ENCODE measurements at regions not wholly inside any gene's neighbourhood (a gene's known extent, or its start where the extent isn't known, plus 50 kb on each side); places are given as distances from the start of the nearest gene placed in this dataset.

DNA sequence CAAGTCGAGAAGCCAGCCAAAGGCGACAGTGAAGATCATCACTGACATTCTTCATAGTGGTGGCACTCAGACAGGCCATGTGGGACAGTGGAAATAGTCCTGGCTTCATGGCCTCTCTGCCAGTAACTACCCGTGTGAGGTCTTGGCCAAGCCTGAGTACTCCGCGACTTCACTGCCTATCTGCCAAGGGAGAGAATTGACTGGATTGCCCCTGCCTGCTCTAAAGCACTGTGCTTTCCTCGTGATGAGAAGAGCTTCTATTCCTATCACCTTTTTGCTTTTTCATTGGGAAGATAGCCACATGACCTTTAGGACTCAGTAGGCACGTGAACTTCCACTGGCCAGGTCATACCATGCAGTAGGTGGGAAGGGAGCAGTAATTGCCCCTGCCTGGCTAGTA lies 239.3 kb downstream of the HAUS1 start:
- TF ChIP-seq, protein P1, sequence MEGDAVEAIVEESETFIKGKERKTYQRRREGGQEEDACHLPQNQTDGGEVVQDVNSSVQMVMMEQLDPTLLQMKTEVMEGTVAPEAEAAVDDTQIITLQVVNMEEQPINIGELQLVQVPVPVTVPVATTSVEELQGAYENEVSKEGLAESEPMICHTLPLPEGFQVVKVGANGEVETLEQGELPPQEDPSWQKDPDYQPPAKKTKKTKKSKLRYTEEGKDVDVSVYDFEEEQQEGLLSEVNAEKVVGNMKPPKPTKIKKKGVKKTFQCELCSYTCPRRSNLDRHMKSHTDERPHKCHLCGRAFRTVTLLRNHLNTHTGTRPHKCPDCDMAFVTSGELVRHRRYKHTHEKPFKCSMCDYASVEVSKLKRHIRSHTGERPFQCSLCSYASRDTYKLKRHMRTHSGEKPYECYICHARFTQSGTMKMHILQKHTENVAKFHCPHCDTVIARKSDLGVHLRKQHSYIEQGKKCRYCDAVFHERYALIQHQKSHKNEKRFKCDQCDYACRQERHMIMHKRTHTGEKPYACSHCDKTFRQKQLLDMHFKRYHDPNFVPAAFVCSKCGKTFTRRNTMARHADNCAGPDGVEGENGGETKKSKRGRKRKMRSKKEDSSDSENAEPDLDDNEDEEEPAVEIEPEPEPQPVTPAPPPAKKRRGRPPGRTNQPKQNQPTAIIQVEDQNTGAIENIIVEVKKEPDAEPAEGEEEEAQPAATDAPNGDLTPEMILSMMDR (IDR thresholded peaks at IDR 0.05; ENCODE audit: low read depth, low read length), result no peak
- H3K4me3 ChIP-seq (ENCODE audit: low read depth, low read length), result no peak overlapping the region

DNA sequence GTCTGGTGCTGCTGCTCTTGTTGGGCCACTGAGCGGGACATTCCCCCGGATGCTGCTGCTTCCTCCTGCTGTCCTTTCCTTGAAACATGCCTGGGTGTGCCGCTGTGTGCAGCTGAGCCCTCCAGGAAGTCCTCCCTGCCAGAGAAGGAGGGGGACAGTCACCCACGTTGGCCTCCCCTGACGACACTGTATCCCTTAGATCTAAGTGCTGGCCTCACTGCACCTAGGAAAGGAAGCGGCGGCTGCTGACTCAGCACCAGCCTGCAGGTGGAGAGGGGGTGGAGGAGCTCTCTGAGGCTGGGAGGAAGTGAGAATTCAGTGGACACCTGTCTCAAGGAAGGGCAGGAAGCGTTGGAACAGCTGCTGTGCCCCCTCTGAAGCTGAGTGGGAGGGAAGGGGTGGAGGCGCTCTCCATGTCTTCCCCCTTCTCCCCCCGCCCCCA lies 239.8 kb downstream of the HAUS1 start:
- no peak overlapping the region for H3K4me3 ChIP-seq (ENCODE audit: low read depth, low read length)

DNA sequence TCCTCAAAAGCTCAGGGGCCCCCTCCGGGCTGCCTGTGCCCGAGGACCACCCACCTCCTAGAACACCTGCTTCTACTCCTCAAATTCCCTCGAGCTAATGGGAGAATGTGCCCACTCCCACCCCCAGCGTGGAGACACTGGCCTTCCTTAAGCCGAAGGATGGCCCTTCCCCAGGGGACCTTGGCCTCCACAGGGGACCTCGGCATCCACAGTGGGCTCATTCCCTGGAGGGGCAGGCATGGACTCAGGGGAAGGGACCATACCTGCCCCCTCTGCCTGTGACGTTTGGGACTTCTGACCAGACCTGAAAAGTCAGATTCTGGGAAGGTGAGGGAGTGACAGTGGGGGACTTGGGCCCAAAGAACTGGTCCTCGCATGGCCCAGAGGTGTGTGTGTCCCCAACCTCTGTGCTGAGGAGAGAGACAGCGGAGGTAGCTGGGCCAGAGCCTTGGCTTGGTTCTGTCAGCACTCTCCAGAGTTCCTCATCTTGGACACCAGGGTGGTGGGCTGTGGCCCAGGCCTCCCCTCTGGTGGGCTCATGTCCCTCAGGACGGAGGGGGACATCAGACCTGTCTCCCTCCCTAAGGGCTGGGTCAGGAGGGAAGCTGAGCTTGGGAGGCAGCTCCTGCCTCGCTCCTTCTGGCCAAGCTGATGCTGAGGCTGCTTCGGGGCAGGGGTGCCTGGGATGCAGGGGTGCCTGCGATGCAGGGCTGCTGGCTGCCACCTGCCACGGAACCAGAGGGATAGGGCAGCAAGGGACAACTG lies 240.4 kb downstream of the HAUS1 start:
- H3K4me3 ChIP-seq (ENCODE audit: low read depth, low read length), result no peak overlapping the region
- TF ChIP-seq, protein P1 (IDR thresholded peaks at IDR 0.05; ENCODE audit: low read depth, low read length), result no peak

More for the DNA sequence above, 239.8 kb downstream of the HAUS1 start:
- TF ChIP-seq, protein P1 (IDR thresholded peaks at IDR 0.05; ENCODE audit: low read depth, low read length), result no peak

DNA sequence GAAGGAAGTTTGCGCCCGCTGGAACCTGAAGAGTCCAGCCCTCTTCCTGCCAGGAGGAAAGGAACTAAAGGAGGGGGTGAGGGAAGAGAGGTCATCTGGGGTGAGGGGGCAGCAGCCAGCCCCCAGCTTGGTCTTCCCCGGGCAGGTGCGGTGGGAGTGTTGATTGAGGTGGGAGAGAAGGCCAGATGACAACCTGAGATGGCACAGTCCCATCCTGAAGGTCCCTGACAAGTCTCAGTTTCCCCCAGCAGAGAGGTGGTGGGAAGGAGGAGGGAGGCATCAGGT lies 240.9 kb downstream of the HAUS1 start:
- H3K4me3 ChIP-seq (ENCODE audit: low read depth, low read length), result no peak overlapping the region
- TF ChIP-seq, protein P1 (IDR thresholded peaks at IDR 0.05; ENCODE audit: low read depth, low read length), result no peak

DNA sequence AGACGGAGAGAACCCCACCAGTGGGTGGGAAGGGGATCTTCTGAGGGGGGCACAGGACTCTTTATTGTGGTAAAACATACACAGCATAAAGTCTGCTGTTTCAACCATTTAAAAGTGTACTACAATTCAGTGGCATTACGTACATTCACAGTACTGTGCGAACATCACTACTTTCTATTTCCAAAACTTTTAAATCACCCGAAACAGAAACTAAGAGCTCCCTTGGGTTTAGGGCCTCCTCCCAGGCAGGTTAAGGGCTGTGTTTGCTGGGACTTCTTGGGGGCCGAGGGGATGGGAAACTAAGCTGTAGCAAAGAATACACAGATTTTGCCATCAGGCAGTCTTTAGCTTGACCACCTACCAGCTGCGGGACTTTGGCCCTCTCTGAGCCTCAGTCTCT lies 242.0 kb downstream of the HAUS1 start:
- H3K4me3 ChIP-seq (ENCODE audit: low read depth, low read length), result no peak overlapping the region
- TF ChIP-seq, protein P1 (IDR thresholded peaks at IDR 0.05; ENCODE audit: low read depth, low read length), result no peak

DNA sequence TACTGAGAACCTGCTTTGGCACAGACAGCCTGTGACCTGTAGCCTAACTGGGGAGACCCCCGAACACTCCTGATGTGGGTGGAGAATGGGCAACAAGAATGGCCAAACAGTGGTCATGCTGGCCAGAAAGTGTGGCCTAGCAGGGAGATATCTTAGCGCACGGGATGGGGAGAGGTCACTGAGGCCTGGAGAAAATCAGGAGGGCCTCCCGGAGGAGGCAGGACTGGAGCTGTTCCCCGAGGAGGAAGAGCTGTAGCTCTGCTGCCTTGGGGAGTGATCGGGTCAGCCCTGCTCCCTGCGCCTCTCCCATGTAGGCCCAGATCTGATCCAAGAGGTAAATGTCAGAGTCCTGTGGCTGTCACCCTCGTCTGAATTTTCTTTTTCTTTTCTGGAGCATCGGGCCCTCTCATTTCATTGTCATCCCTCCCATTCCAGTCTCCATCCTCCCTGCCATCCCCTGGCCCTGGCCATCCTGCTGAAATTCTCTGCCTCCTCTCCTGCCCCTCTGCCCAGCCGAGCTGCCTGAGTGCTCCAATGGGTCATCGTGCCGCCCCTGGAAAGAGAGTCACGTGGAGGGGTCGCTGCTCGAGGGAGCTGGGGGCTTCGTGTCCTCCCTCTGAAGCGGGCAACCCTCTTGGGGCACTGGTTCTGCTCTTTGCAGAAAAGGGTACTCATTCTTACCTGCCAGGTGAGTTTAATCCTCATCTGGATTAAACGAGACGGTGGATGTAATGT lies 242.9 kb downstream of the HAUS1 start:
- no peak overlapping the region for H3K4me3 ChIP-seq (ENCODE audit: low read depth, low read length)
- TF ChIP-seq, protein P1 (IDR thresholded peaks at IDR 0.05; ENCODE audit: low read depth, low read length), result no peak

DNA sequence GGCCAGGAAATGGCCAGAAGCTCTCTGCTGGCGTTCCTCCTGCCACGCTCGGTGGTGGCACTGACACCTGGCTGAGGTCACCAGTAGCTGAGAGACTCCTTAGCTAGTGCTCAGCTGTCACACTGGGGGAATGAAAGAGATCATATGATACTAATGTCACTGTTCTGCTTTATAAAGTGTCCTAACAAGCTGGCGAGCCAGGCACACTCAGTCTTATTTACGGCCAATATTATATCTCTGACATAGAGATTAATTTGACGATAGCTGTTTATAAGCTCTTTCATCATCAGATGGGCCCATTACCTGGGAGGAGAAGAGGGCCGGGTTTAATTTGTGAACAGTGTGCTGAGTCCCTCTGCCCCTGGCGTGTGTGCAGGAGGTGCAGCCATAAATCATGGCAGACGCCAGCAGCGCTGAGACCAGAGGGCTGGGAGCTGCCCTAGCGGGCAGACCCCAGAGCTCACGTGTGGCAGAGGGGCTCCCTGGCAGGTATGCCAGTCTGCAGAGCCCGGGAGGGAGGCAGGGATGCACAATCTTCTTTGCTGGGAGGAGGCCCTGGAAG lies 246.5 kb downstream of the HAUS1 start:
- no peak overlapping the region for H3K4me3 ChIP-seq (ENCODE audit: low read depth, low read length)
- TF ChIP-seq, protein P1 (IDR thresholded peaks at IDR 0.05; ENCODE audit: low read depth, low read length), result no peak

Measured in WI38 (cell line).